SK-N-SH (cell line): ENCODE measurements at regions not wholly inside any gene's neighbourhood (a gene's known extent, or its start where the extent isn't known, plus 50 kb on each side); places are given as distances from the start of the nearest gene placed in this dataset.

ENCODE experiments used
- CTCF ChIA-PET: fragments of 300-600, 350-600 bp; formaldehyde crosslinking; extraction: SDS; loops from one replicate; lab custom pipeline; 2021; lab: Yijun Ruan, JAX
- POLR2A ChIA-PET: fragments of 350-600 bp; sonication (Branson Sonifier 250); formaldehyde crosslinking; extraction: SDS; loops from one replicate; lab custom pipeline; 2020; ENCODE audit warnings: antibody characterized with exemption, inconsistent platforms; lab: Yijun Ruan, JAX
- DNase-seq: peaks from one replicate; pipeline ENCODE4 v3.0.0; 2012
- H2AFZ ChIP-seq: fragments of 200-600 bp; sonication (generic); 2 replicates; pipeline ENCODE4 v1.8.1; 2016; ENCODE audit warnings: antibody characterized with exemption, mild to moderate bottlenecking, low read depth
- H3F3A ChIP-seq: fragments of 200-600 bp; sonication (generic); replicated peaks from 2 replicates; pipeline ENCODE3; 2016; ENCODE audit warnings: antibody characterized with exemption, mild to moderate bottlenecking; ENCODE audit not compliant: insufficient read depth
- H3K27ac ChIP-seq, 2 experiments: fragments of 200-500 bp in 1 of 2; fragments of 200-600 bp in 1 of 2; sonication (Bioruptor generic) in 1 of 2; sonication (generic), shearing (Covaris generic) in 1 of 2; 2 replicates each; pipeline versions ENCODE4 v1.5.1 to v1.6.1; 2014 to 2016; ENCODE audit warnings: low read depth in 2 of 2, inconsistent platforms in 1 of 2, low read length in 1 of 2, mild to moderate bottlenecking in 1 of 2, mixed read lengths in 1 of 2
- H3K27me3 ChIP-seq: fragments of 200-600 bp; sonication (generic), shearing (Covaris generic); 2 replicates; pipeline ENCODE4 v1.6.1; 2016; ENCODE audit warnings: mixed run types; ENCODE audit not compliant: insufficient read depth
- H3K36me3 ChIP-seq, 2 experiments: fragments of 200-500 bp in 1 of 2; fragments of 200-600 bp in 1 of 2; sonication (Bioruptor generic) in 1 of 2; sonication (generic) in 1 of 2; replicated peaks in 1 of 2; 2 replicates each; pipeline versions ENCODE3 to v1.5.1; 2014 to 2016; ENCODE audit warnings: low read length in 1 of 2, mild to moderate bottlenecking in 1 of 2; ENCODE audit not compliant: insufficient read depth in 2 of 2, control insufficient read depth in 1 of 2
- H3K4me1 ChIP-seq, 2 experiments: fragments of 200-500 bp in 1 of 2; fragments of 200-600 bp in 1 of 2; sonication (Bioruptor generic) in 1 of 2; sonication (generic), shearing (Covaris generic) in 1 of 2; 2 replicates each; pipeline versions ENCODE4 v1.5.1 to v1.6.1; 2014 to 2016; ENCODE audit warnings: low read depth in 1 of 2, low read length in 1 of 2, mixed run types in 1 of 2; ENCODE audit not compliant: insufficient read depth in 2 of 2, control insufficient read depth in 1 of 2
- H3K4me2 ChIP-seq: fragments of 200-600 bp; sonication (generic), shearing (Covaris generic); 2 replicates; pipeline ENCODE4 v1.6.1; 2017; ENCODE audit warnings: mixed run types
- H3K4me3 ChIP-seq, 2 experiments: fragments of 200-500 bp in 1 of 2; fragments of 200-600 bp in 1 of 2; sonication (Bioruptor generic) in 1 of 2; sonication (generic), shearing (Covaris generic) in 1 of 2; 2 replicates each; pipeline versions ENCODE4 v1.5.1 to v1.8.1; 2014 to 2016; ENCODE audit warnings: low read depth in 2 of 2, inconsistent platforms in 1 of 2, low read length in 1 of 2, mild to moderate bottlenecking in 1 of 2, mixed read lengths in 1 of 2, moderate library complexity in 1 of 2
- H3K79me2 ChIP-seq: fragments of 200-600 bp; sonication (generic); 2 replicates; pipeline ENCODE4 v1.8.1; 2017; ENCODE audit warnings: mild to moderate bottlenecking; ENCODE audit not compliant: insufficient read depth
- H3K9ac ChIP-seq: fragments of 200-600 bp; sonication (generic); 2 replicates; pipeline ENCODE4 v1.6.1; 2017; ENCODE audit warnings: mixed run types
- H3K9me2 ChIP-seq: fragments of 200-600 bp; sonication (generic); 2 replicates; pipeline ENCODE4 v1.6.1; 2017; ENCODE audit warnings: mixed run types
- H3K9me3 ChIP-seq: fragments of 200-600 bp; sonication (generic); 2 replicates; pipeline ENCODE4 v1.6.1; 2017; ENCODE audit warnings: mixed run types, mild to moderate bottlenecking, moderate library complexity
- H4K20me1 ChIP-seq: fragments of 200-600 bp; sonication (generic); 2 replicates; pipeline ENCODE4 v1.6.1; 2017; ENCODE audit warnings: mild to moderate bottlenecking, mixed run types; ENCODE audit not compliant: insufficient read depth
- CHD2 ChIP-seq: fragments of 150-350 bp; IDR thresholded peaks from 2 replicates; pipeline ENCODE4 v1.6.1; 2018; ENCODE audit warnings: low read length; ENCODE audit not compliant: partially characterized antibody
- ELF1 ChIP-seq: IDR thresholded peaks from 2 replicates; pipeline ENCODE4 v1.4.0; 2012
- FOSL2 ChIP-seq: IDR thresholded peaks from 2 replicates; pipeline ENCODE4 v1.4.0; 2012; ENCODE audit warnings: low read depth, mild to moderate bottlenecking, moderate library complexity, borderline replicate concordance
- FOXJ3 ChIP-seq: sonication (generic); formaldehyde crosslinking; IDR thresholded peaks from 2 replicates; pipeline ENCODE4 v1.5.1; 2020; ENCODE audit warnings: mild to moderate bottlenecking, missing genetic modification reagents
- GABPA ChIP-seq: IDR thresholded peaks from 2 replicates; pipeline ENCODE4 v1.4.0; 2012; ENCODE audit warnings: low read depth, mild to moderate bottlenecking
- IRF3 ChIP-seq: fragments of 150-350 bp; IDR thresholded peaks from 2 replicates; pipeline ENCODE4 v1.6.1; 2016; ENCODE audit warnings: mild to moderate bottlenecking, low read depth, low read length
- MAX ChIP-seq: IDR thresholded peaks from 2 replicates; pipeline ENCODE4 v1.4.0; 2012; ENCODE audit warnings: low read depth
- MEF2A ChIP-seq: IDR thresholded peaks from 2 replicates; pipeline ENCODE4 v1.4.0; 2012; ENCODE audit warnings: low read depth, borderline replicate concordance
- MXI1 ChIP-seq: IDR thresholded peaks from 2 replicates; pipeline ENCODE4 v1.6.1; 2012; ENCODE audit warnings: mild to moderate bottlenecking, low read depth, low read length, improper control_type of control experiment
- NRF1 ChIP-seq: IDR thresholded peaks from 2 replicates; pipeline ENCODE4 v1.6.1; 2012; ENCODE audit warnings: low read depth, mild to moderate bottlenecking, low read length
- POLR2AphosphoS5 ChIP-seq: IDR thresholded peaks from 2 replicates; pipeline ENCODE4 v1.6.1; 2012; ENCODE audit warnings: low read depth, low read length
- RAD21 ChIP-seq: IDR thresholded peaks from 2 replicates; pipeline ENCODE4 v1.6.1; 2012; ENCODE audit warnings: mild to moderate bottlenecking, low read length
- RCOR1 ChIP-seq: fragments of 150-350 bp; IDR thresholded peaks from 2 replicates; pipeline ENCODE4 v1.6.1; 2017; ENCODE audit warnings: antibody characterized with exemption, low read length
- REST ChIP-seq: IDR thresholded peaks from 2 replicates; pipeline ENCODE4 v1.6.1; 2012; ENCODE audit warnings: mild to moderate bottlenecking, low read depth, low read length, moderate library complexity
- RXRA ChIP-seq: IDR thresholded peaks from 2 replicates; pipeline ENCODE4 v1.4.0; 2012; ENCODE audit warnings: low read depth, mild to moderate bottlenecking, borderline replicate concordance
- SIN3A ChIP-seq: IDR thresholded peaks from 2 replicates; pipeline ENCODE4 v1.6.1; 2012; ENCODE audit warnings: low read depth, mild to moderate bottlenecking, low read length, moderate library complexity, borderline replicate concordance
- TCF12 ChIP-seq: IDR thresholded peaks from 2 replicates; pipeline ENCODE4 v1.4.0; 2012
- YY1 ChIP-seq: IDR thresholded peaks from 2 replicates; pipeline ENCODE4 v1.4.0; 2012; ENCODE audit warnings: low read depth, mild to moderate bottlenecking
- WGBS: methylation state at CpG from one replicate; pipeline ENCODE4 v1.1.6; 2017; ENCODE audit warnings: low lambda C conversion rate; 5-methylcytosine and 5-hydroxymethylcytosine counted together

GRCh38 chr1:22201023-22201422 lies 58.1 kb upstream of the WNT4 start:
- H3K27me3 ChIP-seq, result 0 out of 2 replicates have a peak, but pooled peaks cover 11% of the 10 kb centered on the region
- WGBS, result 13% methylated on average over 1 of the region's 1 CpG
- H3K4me3 ChIP-seq, result no peak overlapping the region
- TF ChIP-seq IRF3 (no peak), ELF1 (no peak), NRF1 (no peak), GABPA (no peak), RXRA (no peak), SIN3A (no peak), YY1 (no peak), POLR2AphosphoS5 (no peak), RCOR1 (no peak), TCF12 (no peak), FOSL2 (no peak), CHD2 (no peak), RAD21 (no peak), REST (no peak), MEF2A (no peak), MAX (no peak), FOXJ3 (no peak), MXI1 (no peak)
- no peak overlapping the region for H3K9ac ChIP-seq
- DNase-seq, result no peak
- H3K27ac ChIP-seq, result no peak overlapping the region
- CTCF ChIA-PET, result interaction anchor here (0.5 to 1.8 kb wide), 2 partner anchors 8 to 11 kb away, joined by 3 to 8 read pairs; no protein-coding TSS in a partner anchor
- H3K4me2 ChIP-seq, result no peak overlapping the region
- POLR2A ChIA-PET, result no interaction called here
- no peaks in the 10 kb centered on the region for H3F3A ChIP-seq
- peaks cover 0 to 2% of the 10 kb centered on the region in 2 experiments; a peak in 1 of 4 replicates for H3K4me1 ChIP-seq
- no peaks in the 10 kb centered on the region for H3K36me3 ChIP-seq
- H3K79me2 ChIP-seq, result no peaks in the 10 kb centered on the region
- no peaks in the 10 kb centered on the region for H3K9me3 ChIP-seq
- no peak overlapping the region for H2AFZ ChIP-seq
- no peaks in the 10 kb centered on the region for H4K20me1 ChIP-seq
- no peaks in the 10 kb centered on the region for H3K9me2 ChIP-seq
